UCSD-AML1 (cell line): ENCODE measurements at regions not wholly inside any gene's neighbourhood (a gene's known extent, or its start where the extent isn't known, plus 50 kb on each side); places are given as distances from the start of the nearest gene placed in this dataset.

ENCODE experiments used
- DNase-seq: peaks from one replicate; lab custom pipeline; 2025; ENCODE audit not compliant: unreplicated experiment; lab: John Stamatoyannopoulos, UW

- DNase-seq = no peak
Observed at GRCh38 chr17:56648321-56648720, 54.8 kb downstream of the NOG start.

DNA sequence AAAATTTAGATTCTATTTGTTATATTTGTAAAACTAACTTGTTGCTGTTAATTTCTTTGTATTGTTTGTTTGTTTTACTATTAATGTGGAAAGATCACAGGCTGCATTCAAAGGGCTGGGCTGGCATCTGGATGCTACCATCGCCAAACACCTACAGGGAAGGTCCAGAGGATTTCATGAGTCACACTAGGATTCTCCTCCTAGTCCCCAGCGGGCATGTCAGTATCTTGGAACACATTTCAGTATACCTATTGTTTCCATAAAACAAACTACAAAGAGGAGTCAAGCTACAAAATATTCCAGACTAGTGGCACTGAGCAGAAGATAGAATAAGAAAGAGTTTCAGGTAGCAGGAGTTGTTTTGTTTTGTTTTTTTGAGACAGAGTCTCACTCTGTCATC is 55.3 kb downstream of the NOG start:
- no peak for DNase-seq

DNA sequence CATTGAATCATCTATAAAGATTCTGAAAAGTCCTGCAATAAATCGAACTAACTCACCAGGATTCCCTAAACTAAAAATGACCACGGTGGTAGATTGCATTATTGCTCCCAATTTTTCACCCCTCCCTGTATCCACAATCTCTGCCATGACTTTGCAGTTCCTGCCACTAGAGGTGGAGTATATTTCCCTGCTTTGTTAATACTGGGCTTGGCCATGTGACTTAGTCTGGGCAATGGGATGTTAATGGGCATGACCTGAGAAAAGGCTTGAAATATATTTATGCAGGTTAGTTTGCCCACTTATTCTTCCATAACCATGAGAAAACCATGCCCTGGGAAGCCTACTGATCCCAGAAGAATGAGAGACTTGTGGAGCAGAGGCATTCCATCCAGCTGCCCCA is 59.1 kb downstream of the NOG start:
- DNase-seq = no peak

GRCh38 chr17:56653877-56654276 is 60.4 kb downstream of the NOG start:
- DNase-seq = peak; percentile 31

DNA sequence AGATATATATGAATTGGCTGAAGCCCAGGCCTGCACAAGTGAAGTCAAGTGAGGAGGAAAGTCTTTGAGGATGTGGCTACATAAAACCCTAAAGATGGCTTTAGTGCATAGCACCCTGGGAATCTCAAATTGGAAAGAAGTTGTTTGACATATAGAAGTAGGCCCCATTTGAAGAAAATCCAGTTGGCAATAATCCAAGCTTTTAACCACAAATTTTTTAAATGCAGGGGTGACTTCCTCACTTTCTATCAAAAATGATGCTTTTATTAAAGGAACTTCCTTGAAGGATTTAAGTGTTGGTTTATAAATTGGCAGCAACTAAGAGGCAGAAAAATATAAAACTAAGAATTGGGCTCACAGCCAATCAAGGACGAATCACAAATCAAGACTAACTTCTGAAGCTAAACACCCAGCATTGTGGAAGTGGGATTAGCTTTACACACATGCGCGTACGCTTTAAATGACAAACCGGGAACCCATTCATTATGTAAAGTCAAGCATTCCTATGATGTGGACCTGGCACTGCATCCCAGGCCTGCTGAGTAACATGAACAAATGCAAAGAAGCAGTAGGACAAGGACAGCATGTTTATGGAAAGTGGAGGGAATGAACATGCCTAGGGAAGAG is 63.3 kb downstream of the NOG start:
- DNase-seq = no peak

- no peak for DNase-seq
Observed at GRCh38 chr17:56658648-56659047, 65.1 kb downstream of the NOG start.

DNA sequence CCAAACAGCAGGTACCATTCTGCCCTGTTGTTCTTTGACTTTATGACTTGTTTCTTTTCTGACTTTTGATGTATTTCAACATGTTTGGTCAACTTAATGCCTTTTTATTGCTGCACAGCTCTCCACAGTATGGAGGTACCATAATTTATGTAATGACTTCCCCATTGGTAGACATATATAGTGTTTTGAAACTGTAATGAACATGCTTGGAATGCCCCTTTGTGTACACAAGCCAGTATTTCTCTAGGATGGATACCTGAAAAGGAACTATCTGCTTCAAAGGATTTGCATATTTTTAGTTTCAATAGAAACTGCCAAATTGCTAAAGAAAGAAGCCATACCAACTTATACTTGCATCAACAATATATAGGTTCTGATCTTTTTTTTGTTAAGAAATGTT is 66.1 kb downstream of the NOG start:
- DNase-seq = no peak

DNA sequence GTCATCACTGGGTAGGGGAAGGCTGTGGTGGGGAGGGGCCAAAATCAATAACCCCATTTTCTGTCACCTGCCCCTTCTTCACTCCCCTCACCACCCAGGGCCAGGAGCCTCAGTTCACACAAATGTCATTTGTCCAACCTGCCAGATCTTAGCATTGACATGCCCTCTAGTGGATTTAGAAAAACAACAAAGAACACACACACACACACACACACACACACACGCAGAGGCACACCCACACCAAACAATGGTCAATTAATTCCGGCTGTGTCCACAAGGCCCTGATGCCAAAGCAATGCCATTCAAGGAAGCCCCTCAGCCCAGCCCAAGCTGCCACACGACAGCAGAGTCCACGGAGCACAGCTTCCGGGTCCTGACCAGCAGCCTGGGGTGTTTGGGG is 68.4 kb downstream of the NOG start:
- DNase-seq = no peak

GRCh38 chr17:56665864-56666263 is 72.4 kb downstream of the NOG start:
- DNase-seq = no peak

DNA sequence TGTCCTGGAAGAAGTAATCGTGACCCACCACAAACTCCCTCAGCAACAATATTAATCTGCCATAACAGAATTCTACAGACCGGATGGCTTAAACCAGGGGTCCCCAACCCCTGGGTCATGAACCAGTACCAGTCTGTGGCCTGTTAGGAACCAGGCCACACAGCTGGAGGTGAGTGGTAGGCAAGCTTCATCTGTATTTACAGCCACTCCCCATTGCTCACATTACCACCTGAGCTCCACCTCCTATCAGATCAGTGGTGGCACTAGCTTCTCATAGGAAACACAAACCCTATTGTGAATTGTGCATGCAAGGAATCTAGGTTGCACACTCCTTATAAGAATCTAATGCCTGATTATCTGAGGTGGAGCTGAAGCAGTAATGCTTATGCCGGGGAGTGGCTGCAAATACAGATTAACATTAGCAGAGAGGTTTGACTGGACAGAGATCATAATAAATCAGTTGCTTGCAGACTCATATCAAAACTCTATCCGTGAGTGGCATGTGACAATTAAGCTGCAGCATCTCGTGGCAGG is 74.5 kb downstream of the NOG start:
- no peak for DNase-seq

GRCh38 chr17:56672195-56672594 is 78.7 kb downstream of the NOG start:
- no peak for DNase-seq

- DNase-seq = no peak
Observed at GRCh38 chr17:56674401-56674925, 81.0 kb downstream of the NOG start.

DNA sequence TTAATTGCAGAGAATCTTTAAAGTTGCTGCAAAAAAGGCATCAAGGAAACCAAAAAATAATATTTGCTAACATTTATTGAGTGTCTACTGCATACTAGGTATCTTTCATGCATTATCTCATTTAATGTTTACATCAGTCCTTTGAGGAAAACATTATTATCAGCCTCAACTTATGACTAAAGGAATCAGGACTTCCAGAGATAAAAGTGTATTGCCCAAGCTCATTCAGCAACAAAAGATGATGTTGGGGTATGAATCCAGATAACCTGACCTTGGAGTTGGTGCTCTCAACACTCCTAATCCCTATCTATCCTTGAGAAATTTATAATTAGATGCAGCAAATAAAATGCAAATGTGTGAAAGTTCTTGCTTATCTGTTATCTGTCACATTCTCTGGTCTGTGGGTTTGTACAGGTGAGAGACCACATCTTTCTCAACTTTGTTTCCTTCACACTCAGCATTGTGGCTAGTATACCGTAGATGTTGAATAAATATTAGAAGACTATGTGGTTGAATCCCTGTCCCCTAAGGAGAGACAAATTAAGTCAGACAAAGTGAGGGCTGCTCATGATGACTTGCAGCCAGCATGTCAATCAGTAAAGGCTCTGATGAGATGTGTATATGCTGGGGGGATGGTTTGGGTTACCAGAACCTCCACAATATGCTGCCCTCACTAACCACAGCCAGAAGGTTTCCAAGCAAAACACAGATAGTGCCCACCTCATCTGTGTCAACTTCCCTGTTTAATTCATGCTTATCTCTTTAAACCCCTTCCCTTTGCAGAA is 82.6 kb downstream of the NOG start:
- no peak for DNase-seq

DNA sequence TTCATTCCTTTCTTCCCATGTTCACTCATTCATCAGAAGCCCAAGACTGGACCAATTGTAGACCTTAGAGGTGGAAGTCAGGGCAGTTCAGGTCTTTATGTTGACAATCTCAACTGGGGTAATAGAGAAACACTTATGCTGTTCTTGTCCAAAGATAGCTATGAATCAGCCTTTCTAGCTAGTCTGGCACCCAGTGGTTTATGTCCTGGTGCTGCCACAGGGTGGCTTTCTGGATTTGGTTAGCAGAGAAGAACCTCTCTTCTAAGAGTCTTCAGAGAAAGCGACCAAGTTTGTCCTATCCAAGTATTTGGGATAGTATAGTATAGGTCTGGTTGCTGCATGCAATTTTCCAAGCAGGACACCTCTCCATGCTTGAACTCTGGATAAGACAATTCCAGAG is 83.3 kb downstream of the NOG start:
- DNase-seq = no peak

- DNase-seq = no peak
Observed at GRCh38 chr17:56678249-56679114, 85.0 kb downstream of the NOG start.

DNA sequence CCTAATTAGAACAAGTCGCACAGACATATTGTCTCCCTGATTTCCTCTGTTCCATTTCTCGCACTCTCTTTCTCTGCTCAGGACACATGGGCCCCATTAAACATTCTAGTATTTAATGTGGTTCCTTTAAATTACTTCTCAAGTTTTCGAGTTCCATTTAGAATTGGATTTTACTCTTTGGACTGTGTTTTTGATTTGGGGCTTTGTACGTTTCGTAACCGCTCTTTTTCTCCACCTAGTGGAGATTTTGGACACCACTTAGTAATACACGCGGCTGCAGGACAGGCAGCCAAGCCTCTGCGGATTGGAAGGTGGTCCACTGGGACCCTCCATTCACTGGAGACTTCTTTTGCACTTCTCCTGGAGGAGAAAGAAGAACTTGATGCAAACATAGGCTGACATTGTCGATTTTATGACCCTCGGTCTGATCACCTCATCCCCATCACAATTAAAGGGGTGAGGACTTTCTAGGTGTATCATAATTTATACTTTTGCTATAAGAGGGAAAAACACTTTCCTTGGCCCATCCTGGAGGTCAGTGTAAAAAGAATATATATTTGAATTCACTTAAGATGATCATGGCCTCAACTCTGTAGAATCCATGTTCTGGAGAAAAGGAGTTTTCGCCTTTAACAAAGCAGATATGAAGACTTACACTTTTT is 85.7 kb downstream of the NOG start:
- DNase-seq = no peak

- DNase-seq = no peak
Observed at GRCh38 chr17:56679777-56680422, 86.4 kb downstream of the NOG start.

- DNase-seq = no peak
Observed at GRCh38 chr17:56680676-56681075, 87.2 kb downstream of the NOG start.

DNA sequence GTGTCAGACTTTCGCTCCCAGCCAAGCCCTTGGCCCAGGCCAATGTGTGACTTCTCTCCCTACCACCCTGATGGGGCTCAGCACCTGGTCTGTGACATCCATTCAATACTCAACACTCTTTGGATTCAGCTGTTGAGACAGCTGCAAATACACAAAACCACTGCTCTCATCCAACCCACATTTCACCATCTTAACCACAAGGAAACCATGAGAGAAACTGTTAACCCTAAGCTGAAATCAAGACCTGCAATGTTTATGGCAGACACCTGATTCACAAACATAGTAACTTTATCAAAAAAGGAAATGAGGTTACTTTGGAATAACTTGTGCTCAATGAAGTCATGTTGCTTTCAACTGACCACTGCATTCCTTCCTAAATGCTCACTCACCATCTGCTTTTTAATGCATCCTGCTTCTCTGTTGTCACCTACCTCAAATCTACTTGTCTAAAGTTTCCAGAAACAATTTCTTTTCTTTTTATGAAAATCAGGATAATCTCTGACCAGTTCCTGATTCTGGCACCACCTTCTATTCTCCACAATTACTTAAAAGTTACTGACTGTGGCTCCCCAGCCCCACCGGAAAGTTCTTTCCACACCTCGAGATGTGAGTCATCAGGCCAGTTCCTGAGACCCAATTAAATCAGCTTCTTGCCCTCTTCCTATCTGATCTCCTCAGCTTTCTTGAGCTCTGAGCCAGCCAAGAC is 88.2 kb downstream of the NOG start:
- peak; percentile 22 for DNase-seq

GRCh38 chr17:56688151-56688550 is 94.7 kb downstream of the NOG start:
- DNase-seq = no peak
